ENCODE measurements at regions not wholly inside any gene's neighbourhood (a gene's known extent, or its start where the extent isn't known, plus 50 kb on each side); places are given as distances from the start of the nearest gene placed in this dataset.

- no peak for TF ChIP-seq CTCF (IDR thresholded peaks at IDR 0.05; ENCODE audit: borderline replicate concordance, extremely low read depth, low read length, poor library complexity, severe bottlenecking)
- no peak for TF ChIP-seq EZH2 (IDR thresholded peaks at IDR 0.05; ENCODE audit: borderline replicate concordance, low read depth, low read length, severe bottlenecking)
Observed at GRCh38 chr6:53715434-53715833, 49.9 kb upstream of the KLHL31 start.
